ENCODE measurements at regions not wholly inside any gene's neighbourhood (a gene's known extent, or its start where the extent isn't known, plus 50 kb on each side); places are given as distances from the start of the nearest gene placed in this dataset.
A peak's percentile ranks its signal among the peaks of the same experiment; 100 is the strongest.

DNA sequence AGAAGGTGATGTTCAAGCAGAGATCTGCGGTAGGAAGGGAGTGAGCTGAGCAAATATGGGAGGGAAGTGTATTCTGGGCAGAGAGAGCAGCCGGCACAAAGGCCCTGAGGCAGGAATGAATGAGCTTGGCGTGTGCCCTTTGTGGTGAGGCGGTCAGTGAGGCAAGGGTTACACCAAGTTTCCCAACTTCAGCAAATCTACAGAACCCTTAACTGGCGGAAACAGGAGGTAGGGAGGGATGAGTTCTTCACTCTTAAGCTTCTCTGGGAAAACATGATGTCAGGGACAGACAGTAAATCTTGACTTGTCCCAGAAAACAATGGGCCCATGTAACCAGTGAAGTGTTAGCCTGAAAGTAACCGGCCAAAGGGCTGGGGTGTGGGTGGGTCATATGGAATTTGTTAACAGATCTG, 97.1 kb upstream of the PTPN1 start:
- H3K4me1 Mint-ChIP-seq, result peaks cover 18% of the 10 kb centered on the region
- H3K36me3 Mint-ChIP-seq (ENCODE audit: low read depth), result peaks cover 3% of the 10 kb centered on the region
- H3K27me3 Mint-ChIP-seq (ENCODE audit: low read depth), result peaks cover 13% of the 10 kb centered on the region
- TF ChIP-seq, protein P1, sequence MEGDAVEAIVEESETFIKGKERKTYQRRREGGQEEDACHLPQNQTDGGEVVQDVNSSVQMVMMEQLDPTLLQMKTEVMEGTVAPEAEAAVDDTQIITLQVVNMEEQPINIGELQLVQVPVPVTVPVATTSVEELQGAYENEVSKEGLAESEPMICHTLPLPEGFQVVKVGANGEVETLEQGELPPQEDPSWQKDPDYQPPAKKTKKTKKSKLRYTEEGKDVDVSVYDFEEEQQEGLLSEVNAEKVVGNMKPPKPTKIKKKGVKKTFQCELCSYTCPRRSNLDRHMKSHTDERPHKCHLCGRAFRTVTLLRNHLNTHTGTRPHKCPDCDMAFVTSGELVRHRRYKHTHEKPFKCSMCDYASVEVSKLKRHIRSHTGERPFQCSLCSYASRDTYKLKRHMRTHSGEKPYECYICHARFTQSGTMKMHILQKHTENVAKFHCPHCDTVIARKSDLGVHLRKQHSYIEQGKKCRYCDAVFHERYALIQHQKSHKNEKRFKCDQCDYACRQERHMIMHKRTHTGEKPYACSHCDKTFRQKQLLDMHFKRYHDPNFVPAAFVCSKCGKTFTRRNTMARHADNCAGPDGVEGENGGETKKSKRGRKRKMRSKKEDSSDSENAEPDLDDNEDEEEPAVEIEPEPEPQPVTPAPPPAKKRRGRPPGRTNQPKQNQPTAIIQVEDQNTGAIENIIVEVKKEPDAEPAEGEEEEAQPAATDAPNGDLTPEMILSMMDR (conservative IDR thresholded peaks at IDR 0.05), result no peak
- H3K9me3 Mint-ChIP-seq, result peaks cover 7% of the 10 kb centered on the region
- no peak overlapping the region for H3K4me3 Mint-ChIP-seq
- no peak overlapping the region for H3K27ac Mint-ChIP-seq (ENCODE audit: unreplicated experiment)
- no peak for DNase-seq (ENCODE audit: low read depth, low spot score)

DNA sequence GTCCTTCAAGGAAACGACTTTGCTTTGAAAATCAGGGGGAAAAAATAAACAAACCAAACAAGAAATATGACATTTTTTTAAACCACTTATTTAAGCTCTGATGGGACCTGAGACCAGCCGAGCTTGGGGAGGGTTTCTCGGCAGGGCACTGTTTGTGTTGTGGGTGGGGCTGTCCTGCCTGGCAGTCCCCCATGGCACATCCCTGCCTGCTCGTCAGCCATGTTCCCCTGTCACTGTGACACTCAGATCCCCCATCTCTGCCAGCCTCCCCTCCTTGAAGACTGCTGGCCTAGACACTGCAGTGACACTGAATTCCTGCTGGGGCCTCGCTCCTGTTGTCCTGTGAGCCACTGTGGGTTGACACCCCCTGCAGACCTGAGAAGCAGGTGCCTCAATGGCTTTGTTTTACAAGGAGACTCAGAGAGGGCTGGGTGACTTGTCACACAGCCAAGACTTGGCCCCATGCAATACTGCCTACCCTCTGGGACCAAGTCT, 95.1 kb upstream of the PTPN1 start:
- Mint-ChIP-seq H3K27ac (ENCODE audit: unreplicated experiment) (no peak overlapping the region), H3K36me3 (ENCODE audit: low read depth) (peaks cover 3% of the 10 kb centered on the region)
- TF ChIP-seq, protein P1 (conservative IDR thresholded peaks at IDR 0.05), result no peak

DNA sequence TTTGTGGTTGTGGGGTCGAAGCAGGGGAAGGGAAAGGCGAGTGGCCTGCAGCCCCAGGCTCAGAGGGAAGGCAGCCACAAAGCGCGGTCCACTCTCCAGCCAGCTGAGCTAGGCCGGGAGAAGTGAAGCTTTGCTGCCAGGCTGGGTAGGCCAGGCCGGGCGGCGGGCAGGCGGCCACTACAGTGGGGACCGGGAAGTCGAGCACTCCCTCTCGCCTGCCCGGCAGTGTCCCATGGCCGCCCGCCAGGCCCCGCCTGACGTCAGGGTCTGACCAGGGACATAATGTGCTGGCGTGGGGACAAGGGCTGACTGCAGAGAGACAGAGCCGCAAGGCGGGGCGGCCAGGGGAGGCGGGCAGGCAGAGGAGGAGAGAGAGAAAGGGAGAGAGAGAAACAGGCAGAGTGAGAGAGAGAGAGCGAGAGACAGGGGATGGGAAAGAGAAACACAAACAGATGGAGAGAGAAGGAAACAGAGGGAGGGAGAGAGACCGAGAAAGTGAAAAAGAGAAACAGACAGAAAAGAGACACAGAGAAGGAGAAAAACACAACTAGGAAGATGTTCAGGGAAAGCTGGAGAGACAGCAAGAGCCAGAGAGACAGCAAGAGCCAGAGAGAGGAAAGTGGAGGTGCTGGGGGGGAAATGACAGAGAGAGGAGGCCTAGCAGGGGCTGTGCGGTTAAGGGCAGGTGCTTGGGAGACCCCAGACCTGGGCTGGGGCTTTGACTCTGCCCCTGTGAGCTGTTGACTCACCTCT, 94.5 kb upstream of the PTPN1 start:
- Mint-ChIP-seq H3K27ac (ENCODE audit: unreplicated experiment) (peak overlapping the region; percentile 96), H3K9me3 (peaks cover 7% of the 10 kb centered on the region), H3K4me1 (peaks cover 18% of the 10 kb centered on the region), H3K4me3 (no peak overlapping the region), H3K36me3 (ENCODE audit: low read depth) (peaks cover 3% of the 10 kb centered on the region), H3K27me3 (ENCODE audit: low read depth) (peaks cover 23% of the 10 kb centered on the region)
- no peak for DNase-seq (ENCODE audit: low read depth, low spot score)
- TF ChIP-seq, protein P1 (conservative IDR thresholded peaks at IDR 0.05), result no peak

More for the DNA sequence above, 95.1 kb upstream of the PTPN1 start:
- peaks cover 7% of the 10 kb centered on the region for H3K9me3 Mint-ChIP-seq
- DNase-seq (ENCODE audit: low read depth, low spot score), result no peak
- no peak overlapping the region for H3K4me3 Mint-ChIP-seq
- peaks cover 18% of the 10 kb centered on the region for H3K4me1 Mint-ChIP-seq
- H3K27me3 Mint-ChIP-seq (ENCODE audit: low read depth), result peaks cover 23% of the 10 kb centered on the region

DNA sequence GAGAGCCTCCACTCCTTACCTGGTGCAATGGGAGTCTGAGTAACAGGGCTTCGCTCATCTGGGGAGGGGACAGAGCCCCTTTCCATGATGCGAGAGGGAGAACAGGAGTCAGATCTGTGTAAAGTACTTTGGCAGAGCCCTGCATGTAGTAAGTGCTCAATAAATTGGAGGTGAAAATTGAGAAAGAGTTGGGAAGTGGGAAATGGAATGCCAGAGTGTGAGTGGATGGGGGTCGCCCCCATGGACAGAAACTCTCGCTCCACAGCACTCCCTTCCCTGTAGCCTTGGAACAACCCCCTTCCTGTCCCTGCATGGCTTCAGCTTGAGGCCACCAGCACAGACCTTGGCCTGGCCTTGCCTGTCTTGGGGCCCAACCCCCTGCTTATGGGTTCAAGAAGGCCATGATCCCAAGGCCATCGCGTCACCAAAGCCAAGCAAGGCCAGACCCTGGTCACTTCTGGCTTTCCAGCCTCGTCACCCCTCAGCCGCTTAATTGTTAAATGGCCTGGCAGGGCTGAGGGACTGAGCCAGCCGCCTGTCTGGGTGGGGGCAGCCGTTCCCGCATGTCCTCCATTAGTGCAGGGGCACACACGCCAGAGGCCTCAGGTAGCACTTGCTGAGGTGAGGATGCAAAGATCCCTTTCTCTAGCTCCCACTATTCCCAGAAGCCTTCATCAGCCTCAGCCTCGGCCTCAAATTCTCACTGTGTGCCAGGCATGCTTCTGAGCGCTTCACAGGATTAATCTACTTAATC, 93.7 kb upstream of the PTPN1 start:
- Mint-ChIP-seq H3K9me3 (peaks cover 7% of the 10 kb centered on the region), H3K4me1 (peaks cover 18% of the 10 kb centered on the region)

DNA sequence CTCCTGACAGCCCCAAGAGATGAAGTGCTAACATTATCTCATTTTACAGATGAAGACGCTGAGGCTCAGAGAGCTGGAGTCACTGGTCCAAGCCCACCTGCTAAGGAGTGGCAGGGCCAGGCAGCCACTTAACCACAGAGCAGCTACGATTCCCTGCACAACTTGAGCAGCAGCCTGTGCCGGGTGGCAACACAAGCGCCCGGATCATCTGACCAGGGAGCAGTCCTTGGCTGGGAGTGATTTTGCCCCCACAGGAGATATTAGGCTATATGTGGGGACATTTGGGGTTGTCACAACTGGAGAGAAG, 93.2 kb upstream of the PTPN1 start:
- H3K36me3 Mint-ChIP-seq (ENCODE audit: low read depth), result peaks cover 3% of the 10 kb centered on the region
- H3K4me3 Mint-ChIP-seq, result no peak overlapping the region
- TF ChIP-seq, protein P1 (conservative IDR thresholded peaks at IDR 0.05), result no peak
- H3K9me3 Mint-ChIP-seq, result peaks cover 7% of the 10 kb centered on the region
- peaks cover 17% of the 10 kb centered on the region for H3K27me3 Mint-ChIP-seq (ENCODE audit: low read depth)
- H3K27ac Mint-ChIP-seq (ENCODE audit: unreplicated experiment), result no peak overlapping the region
- no peak for DNase-seq (ENCODE audit: low read depth, low spot score)
- H3K4me1 Mint-ChIP-seq, result peaks cover 14% of the 10 kb centered on the region

More for the DNA sequence above, 93.7 kb upstream of the PTPN1 start:
- DNase-seq (ENCODE audit: low read depth, low spot score), result no peak
- TF ChIP-seq, protein P1 (conservative IDR thresholded peaks at IDR 0.05), result no peak
- H3K36me3 Mint-ChIP-seq (ENCODE audit: low read depth), result peaks cover 3% of the 10 kb centered on the region
- H3K27ac Mint-ChIP-seq (ENCODE audit: unreplicated experiment), result no peak overlapping the region
- H3K27me3 Mint-ChIP-seq (ENCODE audit: low read depth), result peaks cover 21% of the 10 kb centered on the region
- no peak overlapping the region for H3K4me3 Mint-ChIP-seq

Measured in neural crest cell (in vitro differentiated cells).